ENCODE measurements at regions not wholly inside any gene's neighbourhood (a gene's known extent, or its start where the extent isn't known, plus 50 kb on each side); places are given as distances from the start of the nearest gene placed in this dataset.

DNA sequence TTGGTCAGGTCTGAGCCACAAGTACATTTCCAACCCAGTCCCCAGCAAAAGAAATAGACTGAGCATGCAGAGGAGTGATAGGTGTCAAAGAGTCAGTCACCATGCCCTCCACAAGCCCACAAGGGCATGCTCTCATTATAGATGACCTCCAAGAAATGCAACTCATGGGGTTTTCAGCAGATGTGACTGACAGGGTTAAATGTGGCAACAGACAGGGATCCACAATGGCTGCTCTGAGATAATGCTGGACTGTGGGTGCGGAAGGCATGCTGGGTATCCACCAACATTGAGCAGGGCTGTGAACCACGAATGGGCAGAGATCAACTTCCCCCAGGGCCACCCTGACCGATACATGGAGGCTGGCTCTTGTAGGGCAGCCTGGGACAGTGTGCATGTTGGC lies 115.8 kb downstream of the BCOR start:
- TF ChIP-seq, protein P1, sequence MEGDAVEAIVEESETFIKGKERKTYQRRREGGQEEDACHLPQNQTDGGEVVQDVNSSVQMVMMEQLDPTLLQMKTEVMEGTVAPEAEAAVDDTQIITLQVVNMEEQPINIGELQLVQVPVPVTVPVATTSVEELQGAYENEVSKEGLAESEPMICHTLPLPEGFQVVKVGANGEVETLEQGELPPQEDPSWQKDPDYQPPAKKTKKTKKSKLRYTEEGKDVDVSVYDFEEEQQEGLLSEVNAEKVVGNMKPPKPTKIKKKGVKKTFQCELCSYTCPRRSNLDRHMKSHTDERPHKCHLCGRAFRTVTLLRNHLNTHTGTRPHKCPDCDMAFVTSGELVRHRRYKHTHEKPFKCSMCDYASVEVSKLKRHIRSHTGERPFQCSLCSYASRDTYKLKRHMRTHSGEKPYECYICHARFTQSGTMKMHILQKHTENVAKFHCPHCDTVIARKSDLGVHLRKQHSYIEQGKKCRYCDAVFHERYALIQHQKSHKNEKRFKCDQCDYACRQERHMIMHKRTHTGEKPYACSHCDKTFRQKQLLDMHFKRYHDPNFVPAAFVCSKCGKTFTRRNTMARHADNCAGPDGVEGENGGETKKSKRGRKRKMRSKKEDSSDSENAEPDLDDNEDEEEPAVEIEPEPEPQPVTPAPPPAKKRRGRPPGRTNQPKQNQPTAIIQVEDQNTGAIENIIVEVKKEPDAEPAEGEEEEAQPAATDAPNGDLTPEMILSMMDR (IDR thresholded peaks at IDR 0.05) = no peak
- no peak for TF ChIP-seq EP300 (IDR thresholded peaks at IDR 0.05)
